ENCODE measurements at regions not wholly inside any gene's neighbourhood (a gene's known extent, or its start where the extent isn't known, plus 50 kb on each side); places are given as distances from the start of the nearest gene placed in this dataset.

GRCh38 chr2:172198361-172198760 is 95.7 kb upstream of the DLX2 start:
- Histone ChIP-seq H2AFZ (ENCODE audit: insufficient read depth, low read depth, low read length, poor library complexity, severe bottlenecking) (no peak overlapping the region), H3K4me2 (replicated peaks; ENCODE audit: low read depth, low read length, poor library complexity, severe bottlenecking) (no peak overlapping the region), H3K9me3 (ENCODE audit: control extremely low read depth in 1 of 3, control insufficient read depth in 2 of 3, insufficient read depth in 1 of 3, low read length in 2 of 3) (peaks cover 6 to 33% (median 23%) of the 10 kb centered on the region in 3 donors), H3K27me3 (replicated peaks in 1 of 4; ENCODE audit: control extremely low read depth in 1 of 4, control insufficient read depth in 3 of 4, insufficient read depth in 4 of 4, low read length in 3 of 4) (peaks cover 0 to 7% (median 0%) of the 10 kb centered on the region in 4 experiments), H4K20me1 (ENCODE audit: control insufficient read depth, insufficient read depth, low read length, poor library complexity, severe bottlenecking) (no peaks in the 10 kb centered on the region), H3K79me2 (ENCODE audit: control insufficient read depth, insufficient read depth, low read length) (no peaks in the 10 kb centered on the region), H3K4me1 (ENCODE audit: control insufficient read depth in 2 of 2, insufficient read depth in 2 of 2, low read length in 2 of 2) (no peaks in the 10 kb centered on the region), H3K36me3 (replicated peaks in 1 of 2; ENCODE audit: control extremely low read depth in 1 of 2, control insufficient read depth in 1 of 2, extremely low read depth in 1 of 2, insufficient read depth in 2 of 2, low read length in 1 of 2) (no peaks in the 10 kb centered on the region), H3K4me3 (ENCODE audit: control extremely low read depth in 1 of 5, extremely low read depth in 1 of 5, insufficient read depth in 1 of 5, low read depth in 2 of 5, low read length in 4 of 5) (no peak overlapping the region), H3K27ac (ENCODE audit: low read length in 2 of 2) (no peak overlapping the region), H3K9ac (ENCODE audit: low read length) (no peak overlapping the region)
- CTCF ChIA-PET, result no interaction called here
- ATAC-seq (ENCODE audit: low read depth) (no peak), DNase-seq (no peak)
- Mint-ChIP-seq H3K27me3 (peaks cover 27% of the 10 kb centered on the region), H3K27ac (no peak overlapping the region), H3K4me1 (no peaks in the 10 kb centered on the region), H3K9me3 (ENCODE audit: insufficient read depth) (peaks cover 9% of the 10 kb centered on the region), H3K4me3 (no peak overlapping the region)
- intact Hi-C loops (cut with micrococcal nuclease), result no loop called here
- POLR2A ChIA-PET, result no interaction called here
- WGBS (ENCODE audit: insufficient coverage), result 100% methylated on average over 1 of the region's 4 CpGs
- TF ChIP-seq CTCF (IDR thresholded peaks at IDR 0.05) (no peak), EZH2 (IDR thresholded peaks at IDR 0.05; ENCODE audit: borderline replicate concordance, insufficient read depth, low read depth, low read length, poor library complexity, severe bottlenecking) (no peak)

DNA sequence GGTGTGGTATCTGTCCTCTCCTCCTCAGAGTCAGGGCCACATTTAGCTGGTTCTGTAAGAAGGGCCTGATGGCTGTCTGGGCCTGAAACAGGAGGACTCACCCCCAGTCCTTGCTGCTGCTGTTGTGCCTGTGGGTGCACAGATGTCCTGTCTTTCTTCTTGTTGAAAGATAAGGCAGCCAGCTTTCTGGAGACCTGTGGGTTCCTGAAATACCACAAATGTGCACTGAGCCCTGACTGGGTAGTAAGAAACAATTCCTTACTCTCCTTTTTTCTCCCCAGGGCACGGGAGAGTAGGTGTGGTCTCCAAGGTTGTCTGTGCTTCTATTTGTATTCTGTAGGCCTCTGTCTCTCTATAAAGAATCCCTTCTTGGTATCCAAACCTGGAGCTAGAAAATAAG is 96.2 kb upstream of the DLX2 start:
- Histone ChIP-seq H3K27me3 (replicated peaks in 1 of 4; ENCODE audit: control extremely low read depth in 1 of 4, control insufficient read depth in 3 of 4, insufficient read depth in 4 of 4, low read length in 3 of 4) (peaks cover 0 to 7% (median 0%) of the 10 kb centered on the region in 4 experiments), H2AFZ (ENCODE audit: insufficient read depth, low read depth, low read length, poor library complexity, severe bottlenecking) (no peak overlapping the region), H4K20me1 (ENCODE audit: control insufficient read depth, insufficient read depth, low read length, poor library complexity, severe bottlenecking) (no peaks in the 10 kb centered on the region), H3K79me2 (ENCODE audit: control insufficient read depth, insufficient read depth, low read length) (no peaks in the 10 kb centered on the region), H3K36me3 (replicated peaks in 1 of 2; ENCODE audit: control extremely low read depth in 1 of 2, control insufficient read depth in 1 of 2, extremely low read depth in 1 of 2, insufficient read depth in 2 of 2, low read length in 1 of 2) (no peaks in the 10 kb centered on the region), H3K4me1 (ENCODE audit: control insufficient read depth in 2 of 2, insufficient read depth in 2 of 2, low read length in 2 of 2) (no peaks in the 10 kb centered on the region), H3K9ac (ENCODE audit: low read length) (no peak overlapping the region), H3K4me2 (replicated peaks; ENCODE audit: low read depth, low read length, poor library complexity, severe bottlenecking) (no peak overlapping the region), H3K9me3 (ENCODE audit: control extremely low read depth in 1 of 3, control insufficient read depth in 2 of 3, insufficient read depth in 1 of 3, low read length in 2 of 3) (peaks cover 2 to 30% (median 18%) of the 10 kb centered on the region in 3 donors), H3K27ac (ENCODE audit: low read length in 2 of 2) (no peak overlapping the region), H3K4me3 (ENCODE audit: control extremely low read depth in 1 of 5, extremely low read depth in 1 of 5, insufficient read depth in 1 of 5, low read depth in 2 of 5, low read length in 4 of 5) (no peak overlapping the region)
- Mint-ChIP-seq H3K9me3 (ENCODE audit: insufficient read depth) (peaks cover 6% of the 10 kb centered on the region), H3K4me1 (no peaks in the 10 kb centered on the region), H3K27me3 (peaks cover 27% of the 10 kb centered on the region), H3K27ac (no peak overlapping the region), H3K4me3 (no peak overlapping the region)
- ChIA-PET POLR2A (no interaction called here), CTCF (no interaction called here)
- TF ChIP-seq CTCF (IDR thresholded peaks at IDR 0.05), result no peak
- no peak for TF ChIP-seq EZH2 (IDR thresholded peaks at IDR 0.05; ENCODE audit: borderline replicate concordance, insufficient read depth, low read depth, low read length, poor library complexity, severe bottlenecking)
- no CpG with 5 or more reads among the region's 1 CpG for WGBS (ENCODE audit: insufficient coverage)
- no peak for ATAC-seq (ENCODE audit: low read depth)
- intact Hi-C loops (cut with micrococcal nuclease), result no loop called here
- DNase-seq, result no peak
